ENCODE measurements at regions not wholly inside any gene's neighbourhood (a gene's known extent, or its start where the extent isn't known, plus 50 kb on each side); places are given as distances from the start of the nearest gene placed in this dataset.
"Not testable (repeated sequence)": the region's sequence is repeated elsewhere in the genome, so short reads cannot be mapped to it uniquely, and the experiment has no call there.

DNA sequence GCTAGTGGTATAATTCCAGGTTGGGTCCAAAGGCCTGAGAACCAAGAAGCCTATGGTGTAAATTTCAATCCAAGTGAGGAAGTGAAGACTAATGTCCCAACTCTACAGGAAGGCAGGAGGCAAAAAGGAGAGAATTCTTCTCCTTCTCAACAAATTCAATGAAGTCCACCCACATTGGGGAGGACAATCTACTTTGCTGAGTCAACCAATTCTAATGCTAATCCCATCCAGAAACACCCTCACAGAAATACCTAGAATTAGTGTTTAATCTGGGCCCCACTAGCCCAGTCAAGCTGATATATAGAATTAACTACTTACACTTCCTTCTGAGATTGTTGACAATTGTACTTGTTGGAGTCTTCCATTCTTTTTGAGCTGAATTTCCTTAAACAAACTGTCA, 413.2 kb upstream of the PHF14 start:
- intact Hi-C loops (cut with micrococcal nuclease): no loop called here

DNA sequence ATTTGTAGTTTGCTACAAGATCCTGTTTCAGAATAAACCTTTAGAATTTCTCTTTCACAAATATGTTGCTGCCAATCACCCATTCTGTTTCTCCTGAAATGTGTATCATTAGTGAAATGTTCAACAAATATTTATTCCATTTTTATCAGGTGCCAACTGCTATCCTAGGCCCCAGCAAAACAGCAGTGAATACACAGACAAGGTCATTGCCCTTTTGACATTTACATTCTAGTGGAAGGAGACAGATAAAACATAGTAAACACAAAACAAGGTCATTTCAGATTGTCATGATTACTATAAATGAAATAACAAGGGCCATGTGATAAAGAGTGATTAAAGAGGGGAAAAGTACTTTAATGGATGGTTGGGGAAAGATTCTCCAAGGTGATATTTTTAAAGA, 404.8 kb upstream of the PHF14 start:
- intact Hi-C loops (cut with micrococcal nuclease): no loop called here

DNA sequence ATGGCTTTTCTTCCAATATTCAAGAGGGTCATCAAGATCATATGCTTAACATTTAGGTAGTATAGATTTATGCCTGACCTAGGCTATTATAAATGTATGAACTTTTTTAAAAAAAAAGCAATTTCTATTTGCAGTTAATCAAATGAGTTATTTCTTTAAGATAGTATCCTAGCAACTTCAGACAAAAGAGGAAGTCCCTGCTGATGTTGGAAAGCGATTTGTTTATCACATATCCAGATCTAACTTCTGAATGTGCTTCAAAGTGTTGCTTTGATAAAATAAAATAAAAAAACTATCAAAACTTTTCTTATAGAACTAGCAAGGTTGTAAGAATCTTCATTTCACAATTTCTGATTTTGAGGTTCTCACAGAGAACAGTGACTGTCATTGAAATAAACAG, 401.9 kb upstream of the PHF14 start:
- intact Hi-C loops (cut with micrococcal nuclease): no loop called here

DNA sequence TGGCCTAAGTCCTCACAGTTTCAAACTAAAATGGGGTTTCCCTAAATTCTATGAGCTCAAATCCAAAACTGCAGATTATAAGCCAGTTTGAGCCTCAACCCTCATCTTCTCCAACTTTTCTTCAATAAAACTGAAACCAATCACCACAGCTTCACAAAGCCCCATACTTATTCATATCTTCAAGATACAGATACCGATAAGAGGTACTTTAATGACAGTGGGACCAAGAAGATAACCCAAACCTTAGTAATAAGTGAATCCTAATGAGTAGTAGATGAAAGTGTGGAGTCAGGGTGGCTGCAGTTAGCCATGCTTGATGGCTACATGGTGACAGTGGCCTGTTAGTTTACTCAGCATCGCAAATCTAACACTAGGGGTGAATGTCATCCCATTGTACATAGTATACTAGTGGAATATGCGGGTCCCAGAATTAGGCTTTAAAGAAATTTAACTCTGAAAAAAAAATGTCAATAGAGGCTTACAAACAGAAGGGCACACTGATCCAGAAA, 395.8 kb upstream of the PHF14 start:
- intact Hi-C loops (cut with micrococcal nuclease): no loop called here

DNA sequence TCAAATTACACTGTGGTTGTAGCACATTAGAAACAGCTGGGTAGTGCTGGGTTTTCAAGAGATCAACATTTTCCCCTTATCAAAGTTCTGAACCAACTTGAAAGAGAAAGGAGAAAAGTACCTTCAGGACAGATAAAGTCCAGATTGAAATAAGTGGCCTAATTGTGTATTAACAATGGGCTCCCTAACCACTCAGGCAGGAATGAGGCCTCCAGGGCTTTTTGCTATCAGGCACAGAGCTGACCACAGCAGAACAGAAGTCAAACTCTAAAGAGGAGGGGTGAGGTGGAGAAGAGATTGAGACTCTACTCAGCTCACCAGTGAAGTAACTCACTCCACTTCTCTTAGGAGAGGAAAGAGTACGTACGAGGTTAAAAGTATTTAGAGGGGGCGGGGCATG, 394.1 kb upstream of the PHF14 start:
- intact Hi-C loops (cut with micrococcal nuclease): no loop called here

DNA sequence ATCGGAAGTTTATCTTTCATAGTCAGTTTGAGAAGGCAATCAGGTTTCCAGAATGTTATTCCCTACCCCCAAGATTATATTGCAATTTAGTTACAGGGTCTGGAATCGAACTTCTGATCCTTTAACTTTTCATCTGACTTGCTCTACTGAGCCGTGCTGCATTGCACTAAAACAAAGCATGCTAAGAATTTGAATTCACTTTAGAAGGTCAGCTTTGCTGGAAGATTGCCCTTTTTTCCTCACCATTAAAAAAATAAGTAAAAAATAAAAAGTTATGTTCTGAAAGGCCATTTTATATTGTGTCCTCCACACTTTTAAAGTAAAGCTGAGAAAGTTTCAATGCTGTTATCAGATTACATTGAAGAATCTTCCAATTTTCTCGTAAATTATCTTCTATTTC, 388.8 kb upstream of the PHF14 start:
- intact Hi-C loops (cut with micrococcal nuclease): no loop called here

DNA sequence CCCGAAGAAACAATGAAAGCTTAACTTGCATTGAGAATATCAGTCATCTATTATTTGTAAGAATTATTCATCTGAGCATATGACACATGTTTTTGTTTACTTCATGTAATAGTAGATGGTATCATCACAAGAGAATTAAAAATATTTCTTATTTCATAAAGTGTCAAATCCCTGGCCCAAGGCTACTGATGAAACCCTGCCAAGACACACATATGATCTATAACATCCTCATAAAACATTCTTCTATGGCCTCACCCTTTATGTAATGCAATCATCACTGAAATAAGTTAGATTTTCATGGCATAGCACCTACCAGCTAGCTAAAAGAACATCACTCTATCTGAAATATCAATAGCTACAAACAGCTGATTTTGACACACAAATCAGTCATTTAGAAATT, 385.6 kb upstream of the PHF14 start:
- intact Hi-C loops (cut with micrococcal nuclease): no loop called here

DNA sequence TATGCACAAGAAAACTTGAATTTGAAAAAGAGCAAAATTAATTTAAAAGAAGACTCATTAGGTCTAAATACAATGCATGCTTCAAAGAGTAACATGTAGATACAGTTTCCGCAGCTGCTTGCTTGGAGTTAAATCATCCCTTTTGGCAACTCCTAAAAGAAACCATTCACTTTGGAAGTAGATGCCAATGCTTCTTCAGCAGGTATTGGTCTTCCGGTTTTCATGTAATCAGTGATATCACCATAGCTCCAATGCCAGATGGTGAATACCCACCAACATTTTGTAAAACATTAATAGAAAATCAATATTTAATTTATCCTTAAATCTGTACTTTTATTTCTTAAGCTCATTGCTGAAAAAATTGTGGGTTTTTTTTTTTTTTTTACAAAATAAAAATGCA, 381.1 kb upstream of the PHF14 start:
- intact Hi-C loops (cut with micrococcal nuclease): no loop called here

DNA sequence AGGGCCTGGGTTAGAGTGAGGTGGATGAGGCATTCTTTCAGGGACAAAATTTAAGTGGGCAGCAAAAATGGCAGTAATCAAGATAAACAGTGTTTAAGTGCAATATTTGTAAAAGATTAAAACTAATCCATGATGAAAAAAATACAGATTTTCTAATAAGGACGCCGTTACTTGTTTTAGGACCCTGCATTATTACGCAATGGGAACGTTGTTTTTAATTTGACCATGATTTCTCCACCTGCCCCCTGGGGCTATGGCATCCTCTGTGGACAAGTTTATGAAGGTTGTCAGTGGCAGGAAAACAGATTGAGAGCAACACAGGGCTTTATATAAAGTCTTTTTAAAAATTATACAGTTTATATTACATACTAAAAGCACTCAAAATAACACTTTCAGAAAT, 380.6 kb upstream of the PHF14 start:
- intact Hi-C loops (cut with micrococcal nuclease): no loop called here

DNA sequence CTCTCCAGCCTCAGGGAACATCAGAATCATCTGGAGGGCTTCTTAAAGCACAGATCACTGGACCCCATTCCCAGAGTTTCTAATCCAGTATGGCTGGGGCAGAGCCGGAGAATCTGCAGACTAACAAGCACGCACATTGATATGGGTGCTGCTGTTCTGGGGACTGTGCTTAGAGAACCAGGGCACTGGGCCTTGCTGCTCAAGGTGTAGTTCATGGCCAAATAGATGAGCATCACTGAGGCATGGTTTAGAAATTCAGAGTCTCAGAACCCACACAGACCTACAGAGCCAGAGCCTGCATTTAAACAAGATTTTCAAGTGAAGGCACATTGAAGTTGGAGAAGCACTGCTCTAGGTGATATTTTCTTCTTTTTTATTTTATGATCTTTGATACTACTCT, 376.8 kb upstream of the PHF14 start:
- intact Hi-C loops (cut with micrococcal nuclease): no loop called here

DNA sequence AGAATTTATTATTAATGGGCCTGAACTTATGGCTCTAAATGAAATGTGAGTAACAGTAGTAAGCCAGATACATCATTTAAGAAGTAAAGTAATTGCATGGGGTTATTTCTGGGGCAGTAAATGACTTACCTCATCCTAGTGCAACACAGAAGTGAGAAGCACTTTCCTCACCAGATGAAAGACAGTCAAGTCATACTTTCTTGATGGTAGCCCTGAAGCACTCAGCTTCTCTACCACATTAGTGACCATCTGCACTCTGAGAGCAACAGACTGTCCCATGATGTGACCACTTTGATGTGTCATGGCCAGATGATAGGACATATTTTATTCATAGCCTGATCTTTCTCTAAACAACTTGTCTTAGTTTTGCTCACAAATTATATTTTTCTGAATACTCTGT, 369.5 kb upstream of the PHF14 start:
- intact Hi-C loops (cut with micrococcal nuclease): no loop called here

DNA sequence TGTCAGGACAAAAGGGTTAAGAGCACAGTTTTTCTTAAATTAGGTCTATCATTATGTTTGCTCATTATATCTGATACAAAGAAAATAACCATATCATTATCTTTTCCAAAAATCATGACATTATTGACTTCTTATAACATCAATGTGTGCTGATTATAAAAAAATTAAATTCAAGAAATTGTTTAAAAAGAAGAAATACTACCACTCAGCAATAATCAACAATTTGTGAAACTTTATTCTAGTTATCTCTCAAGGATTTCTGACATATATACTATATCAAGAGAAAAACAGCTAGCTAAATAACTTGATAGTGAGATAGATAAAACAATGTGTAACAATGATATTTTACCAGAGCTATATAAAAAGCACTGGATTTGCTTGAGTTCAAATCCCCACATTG, 360.7 kb upstream of the PHF14 start:
- intact Hi-C loops (cut with micrococcal nuclease): no loop called here

DNA sequence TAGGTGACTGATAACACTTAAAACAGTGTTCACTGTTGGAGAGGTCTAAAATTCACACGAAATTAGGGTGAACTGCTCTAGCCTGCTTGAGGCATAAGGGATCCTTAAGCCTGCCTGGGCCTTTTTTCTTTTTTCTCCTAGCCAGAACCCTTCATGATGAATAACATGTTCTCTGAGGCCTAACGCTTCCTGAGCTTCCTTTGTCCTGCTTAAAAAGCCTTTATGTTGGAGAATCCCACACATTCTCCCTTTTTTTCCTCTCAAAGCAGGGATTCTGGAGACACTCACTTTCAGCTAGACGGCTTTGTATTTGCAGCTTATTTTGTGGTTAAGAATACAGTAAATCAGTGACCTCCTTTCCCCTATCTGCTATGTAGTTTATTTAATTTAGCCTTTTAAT, 354.7 kb upstream of the PHF14 start:
- intact Hi-C loops (cut with micrococcal nuclease): no loop called here

DNA sequence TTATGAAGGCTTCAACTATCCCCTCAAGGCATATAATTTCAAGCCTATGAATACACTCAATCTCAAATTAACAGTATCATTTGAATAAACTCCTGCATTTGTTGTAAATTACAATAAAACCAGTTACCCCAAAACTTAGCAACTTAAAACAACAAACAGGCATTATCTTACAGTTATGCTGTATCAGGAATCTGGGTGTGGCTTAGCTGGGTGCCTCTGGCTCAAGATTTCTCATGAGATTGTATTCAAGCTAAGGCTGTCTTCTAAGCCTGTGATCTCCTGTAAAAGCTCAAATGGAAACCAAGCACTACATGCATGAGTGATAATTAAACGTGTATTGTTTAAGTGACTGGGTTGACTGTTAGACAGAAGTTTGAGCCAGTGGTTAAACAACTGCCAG, 341.0 kb upstream of the PHF14 start:
- intact Hi-C loops (cut with micrococcal nuclease): no loop called here

DNA sequence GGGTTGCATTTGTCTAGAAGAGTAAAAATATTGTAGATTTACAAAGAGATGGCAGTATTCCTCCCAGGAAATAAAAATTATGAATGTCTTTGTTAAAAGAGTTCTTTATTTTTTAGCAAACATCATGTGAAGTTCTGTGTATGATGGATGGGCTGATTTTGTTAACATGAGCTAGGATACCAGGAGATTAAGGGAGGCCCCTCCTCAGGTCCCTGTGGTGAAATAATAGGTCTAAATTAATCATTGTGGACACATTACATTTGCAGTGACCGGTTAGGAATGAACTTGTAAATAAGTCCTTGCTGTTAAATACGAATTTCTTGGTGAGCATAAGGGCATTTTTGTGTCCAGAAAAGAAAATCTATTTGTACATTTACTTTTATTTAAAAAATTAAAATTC, 339.4 kb upstream of the PHF14 start:
- intact Hi-C loops (cut with micrococcal nuclease): no loop called here

DNA sequence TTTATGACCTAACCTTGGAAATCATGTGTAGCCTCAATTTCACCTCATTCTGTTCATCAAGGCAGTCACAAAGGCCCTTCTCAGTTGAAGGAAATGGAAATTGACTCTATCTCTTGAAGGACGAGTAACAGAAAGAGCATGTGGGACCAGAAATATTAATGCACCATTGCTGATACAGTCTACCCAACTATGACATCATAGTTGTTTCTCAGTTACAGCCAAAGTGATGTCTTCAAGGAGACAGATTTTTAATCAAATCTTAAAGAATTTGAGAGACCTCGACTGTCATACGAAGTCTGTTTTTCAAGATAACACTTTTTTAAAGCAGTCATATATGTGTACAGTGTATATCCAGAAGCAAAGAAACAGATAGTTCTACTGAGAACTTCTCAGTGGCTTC, 335.7 kb upstream of the PHF14 start:
- intact Hi-C loops (cut with micrococcal nuclease): loop anchor here (1.0 to 2.0 kb wide), 2 partner anchors 70 to 251 kb away; no protein-coding TSS in a partner anchor

DNA sequence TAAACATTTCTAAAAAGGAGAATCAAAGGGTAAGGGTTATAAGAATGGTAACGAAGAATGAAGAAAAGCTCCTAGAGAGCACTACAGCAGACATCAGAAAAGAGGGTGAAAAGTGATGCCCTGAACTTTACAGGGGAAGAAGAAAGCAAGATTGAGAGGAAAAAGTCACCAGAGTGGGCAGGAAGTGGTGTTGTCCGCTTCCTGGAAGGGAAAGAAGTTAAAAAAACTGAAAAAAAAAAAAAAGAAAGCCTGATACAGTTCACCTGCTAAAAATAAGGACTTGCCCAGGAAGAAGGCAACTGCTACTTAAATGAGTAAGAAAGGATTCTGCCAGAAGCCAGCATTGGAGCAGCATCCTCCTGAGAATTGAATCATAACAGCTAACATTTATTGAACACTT, 330.1 kb upstream of the PHF14 start:
- intact Hi-C loops (cut with micrococcal nuclease): loop anchor here (1.0 kb wide), 1 partner anchor 20 kb away; no protein-coding TSS in a partner anchor

DNA sequence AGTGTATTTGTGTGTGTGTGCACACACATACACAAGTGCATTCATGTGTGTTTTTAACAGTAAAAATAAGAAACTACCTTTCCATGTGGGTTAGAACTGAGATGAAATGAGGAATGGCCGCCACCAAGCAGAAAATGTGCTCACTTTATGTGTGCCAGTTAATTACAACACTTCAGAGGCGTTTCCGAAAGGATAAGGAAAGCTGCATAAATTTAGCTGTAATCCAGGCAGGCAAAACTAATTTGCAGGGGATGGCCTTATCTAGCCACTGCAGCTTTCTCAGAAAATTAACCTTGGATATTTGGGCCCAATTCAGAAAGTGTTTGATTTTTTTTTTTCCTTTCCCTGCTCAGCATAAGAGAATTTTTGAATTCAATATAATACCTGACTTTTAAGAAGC, 328.8 kb upstream of the PHF14 start:
- intact Hi-C loops (cut with micrococcal nuclease): no loop called here

DNA sequence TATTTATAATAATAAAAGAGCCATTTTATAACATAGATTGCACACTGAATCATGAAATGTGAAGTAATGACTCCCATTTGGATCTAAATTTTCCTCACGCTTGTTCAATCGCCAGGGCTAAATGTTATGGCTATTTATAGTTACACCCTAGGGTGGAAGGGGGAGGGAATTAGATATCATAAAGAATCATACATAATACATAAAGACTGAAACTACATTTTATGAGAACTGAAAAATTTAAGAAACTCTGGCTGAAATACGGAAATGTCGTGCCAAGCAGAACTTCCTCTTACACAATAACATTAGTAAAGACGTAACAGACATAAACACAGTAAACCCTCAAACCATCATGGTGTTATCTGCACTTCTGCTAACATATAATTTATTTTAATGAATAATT, 327.5 kb upstream of the PHF14 start:
- intact Hi-C loops (cut with micrococcal nuclease): no loop called here

DNA sequence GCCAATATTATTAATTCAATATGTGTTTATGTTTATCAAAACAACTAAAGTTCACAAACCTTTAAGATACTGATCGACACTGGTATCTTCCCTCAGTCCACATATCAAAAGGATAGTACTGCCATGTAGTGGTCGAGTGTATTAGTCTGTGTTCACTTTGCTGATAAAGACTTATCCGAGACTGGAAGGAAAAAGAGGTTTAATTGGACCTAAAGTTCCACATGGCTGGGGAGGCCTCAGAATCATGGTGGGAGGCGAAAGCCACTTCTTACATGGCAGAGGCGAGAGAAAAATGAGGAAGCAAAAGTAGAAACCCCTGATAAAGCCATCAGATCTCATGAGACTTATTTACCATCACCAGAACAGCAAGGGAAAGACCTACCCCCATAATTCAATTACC, 325.4 kb upstream of the PHF14 start:
- intact Hi-C loops (cut with micrococcal nuclease): no loop called here

DNA sequence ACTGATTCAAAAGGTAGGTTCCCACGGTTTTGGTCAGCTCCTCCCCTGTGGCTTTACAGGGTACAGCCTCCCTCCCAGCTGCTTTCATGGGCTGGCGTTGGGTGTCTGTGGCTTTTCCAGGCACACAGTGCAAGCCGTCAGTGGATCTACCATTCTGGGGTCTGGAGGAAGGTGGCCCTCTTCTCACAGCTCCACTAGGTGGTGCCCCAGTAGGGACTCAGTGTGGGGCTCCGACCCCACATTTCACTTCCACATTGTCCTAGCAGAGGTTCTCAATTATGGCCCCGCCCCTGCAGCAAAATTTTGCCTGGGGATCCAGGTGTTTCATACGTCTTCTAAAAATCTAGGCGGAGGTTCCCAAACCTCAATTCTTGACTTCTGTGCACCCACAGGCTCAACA, 324.6 kb upstream of the PHF14 start:
- intact Hi-C loops (cut with micrococcal nuclease): not testable (repeated sequence)

DNA sequence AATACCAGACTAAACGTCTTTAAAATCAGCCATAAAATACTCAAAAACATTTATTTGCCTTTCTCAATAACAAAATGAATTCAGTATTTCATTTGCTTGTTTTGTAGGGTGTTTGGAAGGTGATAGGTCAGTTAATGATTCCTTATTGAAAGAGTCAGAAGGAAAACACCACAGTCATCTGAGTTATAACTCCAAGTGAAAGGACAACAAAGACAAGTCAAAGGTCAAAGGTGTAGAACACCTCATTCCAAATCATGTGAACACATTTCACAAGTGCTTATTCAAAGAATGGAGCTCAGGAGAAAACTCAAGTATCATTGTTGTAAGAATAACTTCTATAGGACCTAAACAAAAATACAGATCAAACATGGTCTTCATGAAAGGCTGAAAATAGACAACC, 318.6 kb upstream of the PHF14 start:
- intact Hi-C loops (cut with micrococcal nuclease): no loop called here

DNA sequence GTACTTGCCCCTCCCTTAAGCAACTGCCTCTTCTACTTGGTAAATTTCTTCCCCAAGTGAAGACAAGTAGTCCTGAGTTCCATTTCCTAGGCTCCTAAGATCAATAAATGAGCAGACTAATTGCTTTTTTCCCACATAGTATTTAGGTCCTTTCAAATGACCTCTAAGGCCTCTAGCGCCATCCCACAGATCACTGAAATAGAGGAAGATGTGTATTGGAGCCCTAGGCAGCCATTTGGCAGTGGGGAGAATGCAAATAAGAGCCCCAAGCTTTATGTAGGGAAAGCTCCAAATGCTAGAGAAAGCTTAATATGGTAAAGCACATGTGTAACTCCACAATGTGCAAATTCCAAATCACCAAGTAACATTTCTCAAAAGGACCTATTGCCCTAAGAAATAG, 316.5 kb upstream of the PHF14 start:
- intact Hi-C loops (cut with micrococcal nuclease): no loop called here

DNA sequence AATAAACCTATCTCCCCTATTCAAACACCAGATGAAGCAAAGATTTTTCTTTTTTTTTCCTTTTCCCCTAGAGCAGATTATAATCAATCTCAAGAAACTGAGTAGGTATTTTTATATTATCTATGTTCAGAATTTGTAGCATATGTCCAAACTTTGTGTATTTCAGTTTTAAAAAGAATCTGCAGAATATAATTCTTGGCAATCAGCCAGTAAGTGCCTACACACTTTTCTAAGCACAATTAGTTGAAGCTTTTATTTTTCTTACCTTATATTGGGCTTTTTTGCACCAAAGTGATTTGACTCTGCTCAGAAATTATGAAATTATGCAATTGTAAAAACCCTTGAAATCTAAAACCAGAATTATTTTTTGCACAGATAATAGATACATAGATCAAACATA, 315.8 kb upstream of the PHF14 start:
- intact Hi-C loops (cut with micrococcal nuclease): no loop called here

All from T-helper 2 cell treated with Interferon-gamma antibody and Interleukin-4, amounts not matched to agents 100 ng/mL and 5 ng/mL, for 36 hours (primary cell).